Spleen (tissue), 11 donors: ENCODE measurements at regions not wholly inside any gene's neighbourhood (a gene's known extent, or its start where the extent isn't known, plus 50 kb on each side); places are given as distances from the start of the nearest gene placed in this dataset.
"Not testable (repeated sequence)": the region's sequence is repeated elsewhere in the genome, so short reads cannot be mapped to it uniquely, and the experiment has no call there.

ENCODE experiments used
- DNase-seq: peaks from one replicate; pipeline ENCODE4 v3.0.0-alpha.2; 2020
- H3K27ac ChIP-seq, 8 donors: fragments of 200-600 bp; sonication (generic) in 7 of 8; 1 replicate in 4 of 8; 2 replicates in 4 of 8; pipeline versions ENCODE4 v1.5.0 to v1.8.0; 2016 to 2021; ENCODE audit warnings: inconsistent platforms in 4 of 8, mild to moderate bottlenecking in 4 of 8, moderate library complexity in 1 of 8
- H3K27me3 ChIP-seq, 7 donors: fragments of 200-600 bp; sonication (generic) in 6 of 7; replicated peaks in 1 of 7; 1 replicate in 4 of 7; 2 replicates in 3 of 7; pipeline versions ENCODE4 v1.5.0 to v1.8.0; 2016 to 2021; ENCODE audit warnings: inconsistent platforms in 3 of 7, mild to moderate bottlenecking in 1 of 7
- H3K36me3 ChIP-seq, 6 donors: fragments of 200-600 bp; sonication (generic) in 5 of 6; 1 replicate in 4 of 6; 2 replicates in 2 of 6; pipeline versions ENCODE4 v1.5.0 to v1.8.0; 2016 to 2021; ENCODE audit warnings: inconsistent platforms in 2 of 6
- H3K4me1 ChIP-seq, 6 donors: fragments of 200-600 bp; sonication (generic) in 5 of 6; 1 replicate in 3 of 6; 2 replicates in 3 of 6; pipeline versions ENCODE4 v1.5.0 to v1.8.0; 2016 to 2021; ENCODE audit warnings: inconsistent platforms in 3 of 6
- H3K4me3 ChIP-seq, 8 donors: fragments of 200-600 bp; sonication (generic) in 7 of 8; 1 replicate in 4 of 8; 2 replicates in 4 of 8; pipeline versions ENCODE4 v1.5.0 to v1.8.0; 2016 to 2021; ENCODE audit warnings: inconsistent platforms in 4 of 8, mild to moderate bottlenecking in 4 of 8, moderate library complexity in 2 of 8
- H3K9me3 ChIP-seq, 8 donors: fragments of 200-600 bp; sonication (generic) in 7 of 8; 1 replicate in 4 of 8; 2 replicates in 4 of 8; pipeline versions ENCODE4 v1.5.0 to v1.8.0; 2016 to 2021; ENCODE audit warnings: inconsistent platforms in 4 of 8
- POLR2A ChIP-seq, 3 donors: fragments of 450-650 bp; IDR thresholded peaks; one replicate each; pipeline ENCODE4 v1.5.1; 2017; ENCODE audit warnings: antibody characterized with exemption in 3 of 3, mild to moderate bottlenecking in 1 of 3
- POLR2AphosphoS5 ChIP-seq, 3 donors: sonication (generic); formaldehyde crosslinking; IDR thresholded peaks; one replicate each; pipeline ENCODE4 v1.5.1; 2017; ENCODE audit warnings: antibody characterized with exemption in 3 of 3
- WGBS, 5 donors: extraction: QIAGEN DNeasy Blood & Tissue Kit in 3 of 5; methylation state at CpG; one replicate each; pipeline versions ENCODE4 v1.1.5 to v1.1.7; 2013 to 2018; 5-methylcytosine and 5-hydroxymethylcytosine counted together
- intact Hi-C: fragments of 100-400 bp; cut with DNase I; formaldehyde crosslinking; loops from one replicate; pipeline ENCODE4 v1.15.0; 2023; ENCODE audit warnings: low total_unique reads
- TF ChIP-seq, protein P1 (sequence below), 11 experiments: fragments of 200-600 bp in 7 of 11; fragments of 450-650 bp in 4 of 11; sonication (generic) in 4 of 11; IDR thresholded peaks in 8 of 11; conservative IDR thresholded peaks in 3 of 11; 1 replicate in 7 of 11; 2 replicates in 4 of 11; pipeline versions ENCODE4 v1.4.0 to v1.8.0; 2016 to 2021; ENCODE audit warnings: antibody characterized with exemption in 11 of 11, inconsistent platforms in 4 of 11, mild to moderate bottlenecking in 1 of 11
- donor health status: healthy with polysubstance abuse.
- donor health status: DM: no; HTN: no; CAD: no; lungs with moderate emphysema.
- donor health status: DM: no; HTN: no; CAD: no.
- donor health status: Bipolar disorder and iron deficiency.
- donor health status: healthy.
- donor health status: DM: no; HTN: no; CAD: no.
- donor health status: DM: yes; HTN: yes; CAD: no.

- TF ChIP-seq, protein P1, sequence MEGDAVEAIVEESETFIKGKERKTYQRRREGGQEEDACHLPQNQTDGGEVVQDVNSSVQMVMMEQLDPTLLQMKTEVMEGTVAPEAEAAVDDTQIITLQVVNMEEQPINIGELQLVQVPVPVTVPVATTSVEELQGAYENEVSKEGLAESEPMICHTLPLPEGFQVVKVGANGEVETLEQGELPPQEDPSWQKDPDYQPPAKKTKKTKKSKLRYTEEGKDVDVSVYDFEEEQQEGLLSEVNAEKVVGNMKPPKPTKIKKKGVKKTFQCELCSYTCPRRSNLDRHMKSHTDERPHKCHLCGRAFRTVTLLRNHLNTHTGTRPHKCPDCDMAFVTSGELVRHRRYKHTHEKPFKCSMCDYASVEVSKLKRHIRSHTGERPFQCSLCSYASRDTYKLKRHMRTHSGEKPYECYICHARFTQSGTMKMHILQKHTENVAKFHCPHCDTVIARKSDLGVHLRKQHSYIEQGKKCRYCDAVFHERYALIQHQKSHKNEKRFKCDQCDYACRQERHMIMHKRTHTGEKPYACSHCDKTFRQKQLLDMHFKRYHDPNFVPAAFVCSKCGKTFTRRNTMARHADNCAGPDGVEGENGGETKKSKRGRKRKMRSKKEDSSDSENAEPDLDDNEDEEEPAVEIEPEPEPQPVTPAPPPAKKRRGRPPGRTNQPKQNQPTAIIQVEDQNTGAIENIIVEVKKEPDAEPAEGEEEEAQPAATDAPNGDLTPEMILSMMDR (IDR thresholded peaks at IDR 0.05 in 8 of 11, conservative IDR thresholded peaks at IDR 0.05 in 3 of 11), result no peak
- TF ChIP-seq POLR2AphosphoS5 (IDR thresholded peaks at IDR 0.05), result no peak
- TF ChIP-seq POLR2A (IDR thresholded peaks at IDR 0.05), result no peak
- H3K36me3 ChIP-seq, result no peaks in the 10 kb centered on the region
- peaks cover 0 to 21% (median 4%) of the 10 kb centered on the region in 8 donors for H3K9me3 ChIP-seq
- intact Hi-C loops, result no loop called here
- H3K27me3 ChIP-seq, result no peaks in the 10 kb centered on the region
- WGBS, 5 donors, result 80 to 96% (median 83%) methylated on average over 1 of the region's 1 CpG
- no peak for DNase-seq
- H3K27ac ChIP-seq, result no peak overlapping the region
- H3K4me3 ChIP-seq, result no peak overlapping the region
- no peaks in the 10 kb centered on the region for H3K4me1 ChIP-seq
Measured at GRCh38 chr3:74905478-74905877, 291.0 kb upstream of the CNTN3 start.

DNA sequence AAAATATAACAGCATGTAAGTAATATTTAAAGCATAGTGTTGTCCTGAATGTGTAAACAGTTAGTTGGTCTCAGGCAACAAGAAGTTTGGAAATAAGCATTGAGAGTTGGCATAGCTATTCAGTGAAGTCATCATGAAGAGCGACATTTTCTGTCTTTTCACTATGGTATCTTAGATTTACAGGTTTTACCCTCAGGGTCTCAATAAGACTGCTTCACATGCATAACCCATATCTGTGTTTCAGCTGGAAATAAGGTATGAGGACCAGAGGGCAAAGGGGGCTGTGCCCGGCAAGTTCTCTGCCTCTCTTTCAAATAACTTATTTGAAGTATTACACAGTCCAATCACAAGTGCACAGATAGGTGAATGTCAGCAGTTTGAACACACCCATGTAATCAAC lies 290.2 kb upstream of the CNTN3 start:
- Histone ChIP-seq H3K27ac (no peak overlapping the region), H3K27me3 (no peaks in the 10 kb centered on the region), H3K36me3 (no peaks in the 10 kb centered on the region), H3K4me3 (no peak overlapping the region), H3K9me3 (peaks cover 0 to 25% (median 8%) of the 10 kb centered on the region in 8 donors), H3K4me1 (no peaks in the 10 kb centered on the region)
- intact Hi-C loops, result no loop called here
- no peak for DNase-seq
- TF ChIP-seq POLR2AphosphoS5 (IDR thresholded peaks at IDR 0.05) (no peak), POLR2A (IDR thresholded peaks at IDR 0.05) (no peak)
- TF ChIP-seq, protein P1 (IDR thresholded peaks at IDR 0.05 in 8 of 11, conservative IDR thresholded peaks at IDR 0.05 in 3 of 11), result no peak
- WGBS, 5 donors, result 56 to 87% (median 76%) methylated on average over 2 of the region's 2 CpGs

- intact Hi-C loops, H3K4me1 ChIP-seq, H3K27ac ChIP-seq, H3K4me3 ChIP-seq, DNase-seq, H3K27me3 ChIP-seq, H3K36me3 ChIP-seq: not testable (repeated sequence)
- H3K9me3 ChIP-seq, result peaks cover 0 to 14% (median 0%) of the 10 kb centered on the region in 8 donors
- 76 to 94% (median 84%) methylated on average over 23 to 45 of the region's 45 CpGs for WGBS, 5 donors
Measured at GRCh38 chr3:74899796-74900516, 285.5 kb upstream of the CNTN3 start.

GRCh38 chr3:74897006-74897405 lies 282.5 kb upstream of the CNTN3 start:
- Histone ChIP-seq H3K27ac (no peak overlapping the region), H3K9me3 (peaks cover 0 to 14% (median 0%) of the 10 kb centered on the region in 8 donors)
- intact Hi-C loops, result no loop called here

More at GRCh38 chr3:74897006-74897405, 282.5 kb upstream of the CNTN3 start:
- no peak overlapping the region for H3K4me3 ChIP-seq
- no peak for DNase-seq
- 56 to 66% (median 58%) methylated on average over 2 of the region's 2 CpGs for WGBS, 5 donors
- no peak for TF ChIP-seq POLR2A (IDR thresholded peaks at IDR 0.05)
- TF ChIP-seq, protein P1 (IDR thresholded peaks at IDR 0.05 in 8 of 11, conservative IDR thresholded peaks at IDR 0.05 in 3 of 11), result no peak
- no peak for TF ChIP-seq POLR2AphosphoS5 (IDR thresholded peaks at IDR 0.05)
- H3K4me1 ChIP-seq, result no peaks in the 10 kb centered on the region
- no peaks in the 10 kb centered on the region for H3K27me3 ChIP-seq
- H3K36me3 ChIP-seq, result no peaks in the 10 kb centered on the region
